ENCODE measurements at regions not wholly inside any gene's neighbourhood (a gene's known extent, or its start where the extent isn't known, plus 50 kb on each side); places are given as distances from the start of the nearest gene placed in this dataset.
"Not testable (repeated sequence)": the region's sequence is repeated elsewhere in the genome, so short reads cannot be mapped to it uniquely, and the experiment has no call there.

DNA sequence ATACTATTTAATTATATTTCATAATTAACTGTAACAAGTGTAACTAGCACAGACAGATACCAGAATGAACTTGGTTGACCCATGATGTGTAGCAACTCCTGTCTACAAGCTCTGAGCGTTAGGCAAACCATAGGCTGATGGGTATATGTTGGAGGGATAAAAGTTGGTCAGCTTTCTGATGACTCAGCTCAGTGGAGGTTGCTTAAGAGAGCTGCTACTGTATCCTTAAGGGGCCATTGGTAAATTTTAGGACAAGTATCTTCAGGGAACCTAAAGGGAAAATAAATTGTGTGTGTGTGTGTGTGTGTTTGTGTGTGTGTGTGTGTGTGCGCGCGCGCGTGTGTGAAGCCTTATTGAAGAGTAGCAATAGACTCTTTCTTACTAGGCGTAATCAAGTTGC, 56.3 kb upstream of the ARL17B start:
- not testable (repeated sequence) for H3K4me3 Mint-ChIP-seq (ENCODE audit: unreplicated experiment); FAIRE-seq; H3K4me2 ChIP-seq (ENCODE audit: low read length); DNase-seq (ENCODE audit: low read depth); H3K27ac Mint-ChIP-seq (ENCODE audit: unreplicated experiment); H3K4me3 ChIP-seq (ENCODE audit: insufficient read depth, low read depth, low read length); H3K4me1 Mint-ChIP-seq (ENCODE audit: low read depth, unreplicated experiment); H3K9ac ChIP-seq (ENCODE audit: low read length); H2AFZ ChIP-seq (ENCODE audit: low read depth, low read length); H3K36me3 Mint-ChIP-seq (ENCODE audit: low read depth, unreplicated experiment); H3K79me2 ChIP-seq (ENCODE audit: insufficient read depth, low read length); H3K9me3 ChIP-seq (ENCODE audit: insufficient read depth, low read depth, low read length); H3K36me3 ChIP-seq (ENCODE audit: insufficient read depth, low read length); H3K27ac ChIP-seq (ENCODE audit: low read depth, low read length); H3K27me3 ChIP-seq (ENCODE audit: insufficient read depth, low read length); H3K4me1 ChIP-seq (ENCODE audit: insufficient read depth, low read length); H3K9me3 Mint-ChIP-seq (ENCODE audit: unreplicated experiment); H3K27me3 Mint-ChIP-seq (ENCODE audit: low read depth, unreplicated experiment); H4K20me1 ChIP-seq (ENCODE audit: insufficient read depth, low read length)

DNA sequence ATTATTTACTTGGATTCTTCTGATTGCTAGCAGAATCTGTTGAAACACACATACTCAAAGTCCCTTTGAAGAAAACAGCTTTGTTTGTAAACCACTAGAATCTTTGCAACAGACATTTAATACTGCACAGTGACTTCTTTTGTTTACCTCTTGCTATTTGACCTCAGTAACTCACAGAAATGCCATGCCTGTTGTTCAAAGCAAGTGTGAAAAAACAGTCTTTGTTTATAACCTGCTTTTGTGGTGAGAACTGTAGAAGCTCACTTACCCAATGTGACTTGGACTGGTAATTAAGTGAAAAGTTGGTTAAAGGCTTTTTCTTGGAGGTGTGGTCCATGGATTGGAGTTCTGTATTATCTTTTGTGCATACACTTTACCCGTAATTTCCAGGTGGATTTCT, 55.7 kb upstream of the ARL17B start:
- H3K9me3 Mint-ChIP-seq (ENCODE audit: unreplicated experiment); FAIRE-seq; H3K79me2 ChIP-seq (ENCODE audit: insufficient read depth, low read length); H3K4me1 ChIP-seq (ENCODE audit: insufficient read depth, low read length); H3K4me3 ChIP-seq (ENCODE audit: insufficient read depth, low read depth, low read length); H3K27me3 Mint-ChIP-seq (ENCODE audit: low read depth, unreplicated experiment); H3K27ac ChIP-seq (ENCODE audit: low read depth, low read length); H3K36me3 Mint-ChIP-seq (ENCODE audit: low read depth, unreplicated experiment); H3K4me2 ChIP-seq (ENCODE audit: low read length); H4K20me1 ChIP-seq (ENCODE audit: insufficient read depth, low read length); H3K9ac ChIP-seq (ENCODE audit: low read length); DNase-seq (ENCODE audit: low read depth); H3K9me3 ChIP-seq (ENCODE audit: insufficient read depth, low read depth, low read length); H3K4me1 Mint-ChIP-seq (ENCODE audit: low read depth, unreplicated experiment); H3K27me3 ChIP-seq (ENCODE audit: insufficient read depth, low read length); H3K4me3 Mint-ChIP-seq (ENCODE audit: unreplicated experiment); H2AFZ ChIP-seq (ENCODE audit: low read depth, low read length); H3K36me3 ChIP-seq (ENCODE audit: insufficient read depth, low read length); H3K27ac Mint-ChIP-seq (ENCODE audit: unreplicated experiment): not testable (repeated sequence)

DNA sequence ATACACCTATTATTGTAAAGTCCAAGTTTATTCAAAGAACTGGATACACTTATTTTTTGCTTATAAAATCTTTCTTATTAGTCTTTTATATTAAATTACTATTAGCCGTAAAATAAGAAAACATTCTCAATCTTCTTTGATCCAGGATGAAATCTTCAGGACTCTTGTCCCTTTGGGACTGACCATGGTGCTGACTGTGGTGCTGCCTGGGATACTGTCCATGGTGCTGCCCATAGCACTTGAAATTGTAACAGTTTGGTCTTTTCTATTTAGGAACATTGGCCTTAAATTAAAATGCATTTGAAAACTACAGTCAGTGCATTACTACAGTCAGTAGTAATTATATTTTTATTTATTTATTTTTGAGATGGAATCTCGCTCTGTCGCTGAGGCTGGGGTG, 53.0 kb upstream of the ARL17B start:
- not testable (repeated sequence) for H3K27me3 Mint-ChIP-seq (ENCODE audit: low read depth, unreplicated experiment); H3K9ac ChIP-seq (ENCODE audit: low read length); H3K4me1 Mint-ChIP-seq (ENCODE audit: low read depth, unreplicated experiment); H3K4me3 ChIP-seq (ENCODE audit: insufficient read depth, low read depth, low read length); H3K36me3 Mint-ChIP-seq (ENCODE audit: low read depth, unreplicated experiment); H3K36me3 ChIP-seq (ENCODE audit: insufficient read depth, low read length); H3K27ac ChIP-seq (ENCODE audit: low read depth, low read length); H2AFZ ChIP-seq (ENCODE audit: low read depth, low read length); DNase-seq (ENCODE audit: low read depth); H4K20me1 ChIP-seq (ENCODE audit: insufficient read depth, low read length); H3K27ac Mint-ChIP-seq (ENCODE audit: unreplicated experiment); H3K9me3 ChIP-seq (ENCODE audit: insufficient read depth, low read depth, low read length); H3K9me3 Mint-ChIP-seq (ENCODE audit: unreplicated experiment); H3K27me3 ChIP-seq (ENCODE audit: insufficient read depth, low read length); H3K4me2 ChIP-seq (ENCODE audit: low read length); H3K4me3 Mint-ChIP-seq (ENCODE audit: unreplicated experiment); H3K4me1 ChIP-seq (ENCODE audit: insufficient read depth, low read length); H3K79me2 ChIP-seq (ENCODE audit: insufficient read depth, low read length)
- peak; percentile 41 for FAIRE-seq

DNA sequence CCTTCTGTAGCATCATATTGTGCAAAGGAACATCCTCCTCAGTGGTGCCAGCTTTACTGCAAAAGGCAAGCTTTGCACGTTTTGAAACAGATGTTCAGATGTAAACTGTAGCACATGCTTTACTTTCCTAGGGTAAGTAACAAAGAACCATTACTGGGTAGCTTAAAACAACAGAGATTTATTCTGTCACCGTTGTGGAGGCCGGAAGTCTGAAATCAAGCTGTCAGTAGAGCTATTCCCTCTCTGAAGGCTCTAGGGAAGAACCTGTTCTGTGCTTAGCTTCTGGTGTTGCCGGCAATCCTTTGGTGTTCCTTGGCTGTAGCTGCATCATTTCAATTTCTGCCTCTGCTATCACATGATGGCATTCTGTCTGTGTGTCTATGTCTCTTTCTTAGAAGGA, 50.6 kb upstream of the ARL17B start:
- H3K4me1 ChIP-seq (ENCODE audit: insufficient read depth, low read length); H4K20me1 ChIP-seq (ENCODE audit: insufficient read depth, low read length); H3K79me2 ChIP-seq (ENCODE audit: insufficient read depth, low read length); H3K9me3 Mint-ChIP-seq (ENCODE audit: unreplicated experiment); H3K27ac ChIP-seq (ENCODE audit: low read depth, low read length); H3K4me3 ChIP-seq (ENCODE audit: insufficient read depth, low read depth, low read length); H3K36me3 Mint-ChIP-seq (ENCODE audit: low read depth, unreplicated experiment); H3K36me3 ChIP-seq (ENCODE audit: insufficient read depth, low read length); H3K4me1 Mint-ChIP-seq (ENCODE audit: low read depth, unreplicated experiment); H3K4me2 ChIP-seq (ENCODE audit: low read length); H2AFZ ChIP-seq (ENCODE audit: low read depth, low read length); H3K9me3 ChIP-seq (ENCODE audit: insufficient read depth, low read depth, low read length); H3K27me3 ChIP-seq (ENCODE audit: insufficient read depth, low read length); H3K27ac Mint-ChIP-seq (ENCODE audit: unreplicated experiment); H3K27me3 Mint-ChIP-seq (ENCODE audit: low read depth, unreplicated experiment); H3K4me3 Mint-ChIP-seq (ENCODE audit: unreplicated experiment); H3K9ac ChIP-seq (ENCODE audit: low read length); DNase-seq (ENCODE audit: low read depth): not testable (repeated sequence)
- FAIRE-seq = peak; percentile 67

DNA sequence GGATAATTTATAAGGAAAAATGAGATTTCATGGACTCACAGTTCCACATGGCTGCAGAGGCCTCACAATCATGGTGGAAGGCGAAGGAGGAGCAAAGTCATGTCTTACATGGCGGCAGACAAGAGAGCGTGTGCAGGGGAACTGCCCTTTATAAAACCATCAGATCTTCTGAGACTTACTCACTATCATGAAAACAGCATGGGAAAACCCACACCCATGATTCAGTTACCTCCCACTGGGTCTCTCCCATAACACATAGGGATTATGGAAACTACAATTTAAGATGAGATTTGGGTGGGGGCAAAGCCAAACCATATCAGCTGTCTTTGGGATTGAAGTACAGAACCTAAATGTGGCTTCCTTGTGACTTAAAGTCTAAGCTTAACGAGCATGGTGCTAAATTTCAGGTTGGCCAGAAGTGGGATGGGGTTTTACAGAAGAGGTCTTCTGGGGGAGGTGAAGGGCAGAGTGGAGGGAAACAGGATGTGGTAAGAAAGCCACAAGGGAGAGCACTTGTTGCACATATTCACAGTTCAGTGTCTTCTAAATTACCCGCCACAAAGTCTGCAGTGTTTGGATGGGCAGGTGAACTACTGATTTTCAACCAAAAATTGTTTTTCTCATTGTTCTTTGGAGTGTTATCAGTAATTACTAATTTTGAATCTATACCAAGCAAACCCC, 49.7 kb upstream of the ARL17B start:
- not testable (repeated sequence) for H3K4me2 ChIP-seq (ENCODE audit: low read length); H3K4me3 Mint-ChIP-seq (ENCODE audit: unreplicated experiment); H3K4me1 ChIP-seq (ENCODE audit: insufficient read depth, low read length); H3K9me3 Mint-ChIP-seq (ENCODE audit: unreplicated experiment); H3K9ac ChIP-seq (ENCODE audit: low read length); H4K20me1 ChIP-seq (ENCODE audit: insufficient read depth, low read length); H3K27ac ChIP-seq (ENCODE audit: low read depth, low read length); H3K79me2 ChIP-seq (ENCODE audit: insufficient read depth, low read length); DNase-seq (ENCODE audit: low read depth); H2AFZ ChIP-seq (ENCODE audit: low read depth, low read length); H3K27me3 Mint-ChIP-seq (ENCODE audit: low read depth, unreplicated experiment); H3K36me3 Mint-ChIP-seq (ENCODE audit: low read depth, unreplicated experiment); H3K4me1 Mint-ChIP-seq (ENCODE audit: low read depth, unreplicated experiment); H3K36me3 ChIP-seq (ENCODE audit: insufficient read depth, low read length); H3K9me3 ChIP-seq (ENCODE audit: insufficient read depth, low read depth, low read length); H3K4me3 ChIP-seq (ENCODE audit: insufficient read depth, low read depth, low read length); H3K27me3 ChIP-seq (ENCODE audit: insufficient read depth, low read length); FAIRE-seq; H3K27ac Mint-ChIP-seq (ENCODE audit: unreplicated experiment)
